NCI-H2107 (cell line): ENCODE measurements at regions not wholly inside any gene's neighbourhood (a gene's known extent, or its start where the extent isn't known, plus 50 kb on each side); places are given as distances from the start of the nearest gene placed in this dataset.
"Not testable (repeated sequence)": the region's sequence is repeated elsewhere in the genome, so short reads cannot be mapped to it uniquely, and the experiment has no call there.

ENCODE experiments used
- DNase-seq: peaks from one replicate; lab custom pipeline; 2025; lab: John Stamatoyannopoulos, UW

GRCh38 chr11:67768001-67768730 is 93.7 kb upstream of the ALDH3B2 start:
- not testable (repeated sequence) for DNase-seq

DNA sequence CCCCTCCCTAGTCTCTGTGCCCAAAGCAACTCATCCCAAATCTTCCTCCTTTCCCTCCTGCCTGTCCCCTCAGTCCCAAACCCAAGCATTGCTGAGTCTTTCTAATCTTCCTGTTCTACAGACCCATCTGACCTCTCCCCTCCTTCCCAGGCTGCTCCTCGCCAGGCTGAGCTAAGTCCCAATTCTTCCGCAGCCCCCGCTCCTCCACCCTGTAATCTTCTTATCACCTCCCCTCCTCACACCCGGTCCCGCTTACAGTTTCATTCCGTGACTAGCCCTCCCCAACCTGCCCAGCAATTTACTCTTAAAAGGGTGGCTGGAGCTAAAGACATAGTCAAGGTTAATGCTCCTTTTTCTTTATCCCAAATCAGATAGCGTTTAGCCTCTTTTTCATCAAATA is 86.8 kb upstream of the ALDH3B2 start:
- not testable (repeated sequence) for DNase-seq

DNA sequence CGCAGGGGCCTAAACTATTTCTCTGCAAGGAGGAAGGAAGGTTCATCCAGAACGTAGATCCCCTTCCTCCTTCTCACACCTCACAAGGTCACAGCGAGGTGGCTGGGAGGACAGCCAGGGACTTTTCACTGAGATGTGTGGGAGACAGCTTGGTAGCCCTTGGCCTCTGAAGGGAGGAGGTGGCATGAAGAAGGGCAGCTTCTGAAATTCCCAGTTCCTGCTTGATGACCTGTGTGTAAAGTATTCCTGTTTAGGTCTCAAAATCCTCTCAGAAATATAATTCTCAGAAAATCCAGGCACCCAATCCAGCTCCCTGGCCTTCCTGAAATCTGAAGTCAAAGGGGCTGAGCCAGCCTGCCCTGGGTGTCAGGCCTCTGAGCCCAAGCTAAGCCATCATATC is 84.9 kb upstream of the ALDH3B2 start:
- DNase-seq, result not testable (repeated sequence)

GRCh38 chr11:67758467-67758866 is 84.0 kb upstream of the ALDH3B2 start:
- DNase-seq, result not testable (repeated sequence)

DNA sequence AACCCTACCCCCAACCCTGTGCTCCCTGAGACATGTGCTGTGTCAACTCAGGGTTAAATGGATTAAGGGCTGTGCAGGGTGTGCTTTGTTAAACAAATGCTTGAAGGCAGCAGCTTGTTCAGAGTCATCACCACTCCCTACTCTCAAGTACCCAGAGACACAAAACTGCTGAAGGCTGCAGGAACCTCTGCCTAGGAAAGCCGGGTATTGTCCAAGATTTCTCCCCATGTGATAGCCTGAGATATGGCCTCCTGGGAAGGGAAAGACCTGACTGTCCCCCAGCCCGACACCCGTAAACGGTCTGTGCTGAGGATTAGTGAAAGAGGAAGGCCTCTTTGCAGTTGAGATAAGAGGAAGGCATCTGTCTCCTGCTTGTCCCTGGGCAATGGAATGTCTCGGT is 83.6 kb upstream of the ALDH3B2 start:
- DNase-seq, result not testable (repeated sequence)

DNA sequence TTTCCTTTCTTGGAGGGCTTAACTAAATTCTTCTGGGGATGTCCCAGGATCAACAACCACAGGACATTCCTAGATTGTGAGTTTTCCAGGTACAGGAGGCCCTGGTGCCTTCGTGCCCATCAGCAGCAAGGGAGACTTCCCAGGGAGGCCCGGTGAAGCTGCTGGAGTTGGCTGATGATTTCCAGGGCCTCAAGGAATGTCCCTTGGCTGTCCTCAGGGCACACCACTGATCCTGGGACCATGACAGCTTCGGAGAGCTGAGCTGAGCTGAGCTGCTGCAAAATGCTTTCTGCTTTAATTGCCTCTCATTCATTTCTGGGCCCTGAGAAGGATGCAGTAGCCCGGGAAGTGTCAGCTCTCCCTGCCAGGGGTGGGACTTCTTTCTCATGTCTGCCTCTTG is 79.4 kb upstream of the ALDH3B2 start:
- DNase-seq, result not testable (repeated sequence)

DNA sequence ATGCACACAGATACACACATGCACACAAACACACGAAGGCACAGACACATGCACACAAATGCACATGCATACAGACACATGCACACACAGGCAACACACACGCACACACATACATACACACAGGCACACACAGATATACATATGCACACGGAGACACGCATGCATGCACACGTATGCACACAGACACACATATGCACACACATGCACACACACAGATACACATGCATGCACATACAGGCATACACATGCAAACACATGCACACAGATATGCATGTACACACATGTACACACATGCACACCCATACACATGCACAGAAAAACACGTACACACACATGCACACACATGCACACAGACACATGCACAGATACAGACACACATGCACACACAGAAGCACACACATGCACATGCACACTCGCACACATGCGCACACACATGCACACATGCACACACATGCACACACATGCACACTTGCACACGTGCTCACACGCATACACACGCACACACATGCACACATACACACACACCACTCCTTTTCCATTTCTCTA is 70.8 kb upstream of the ALDH3B2 start:
- DNase-seq, result no peak

- not testable (repeated sequence) for DNase-seq
Measured at GRCh38 chr11:67744231-67744630, 69.8 kb upstream of the ALDH3B2 start.

DNA sequence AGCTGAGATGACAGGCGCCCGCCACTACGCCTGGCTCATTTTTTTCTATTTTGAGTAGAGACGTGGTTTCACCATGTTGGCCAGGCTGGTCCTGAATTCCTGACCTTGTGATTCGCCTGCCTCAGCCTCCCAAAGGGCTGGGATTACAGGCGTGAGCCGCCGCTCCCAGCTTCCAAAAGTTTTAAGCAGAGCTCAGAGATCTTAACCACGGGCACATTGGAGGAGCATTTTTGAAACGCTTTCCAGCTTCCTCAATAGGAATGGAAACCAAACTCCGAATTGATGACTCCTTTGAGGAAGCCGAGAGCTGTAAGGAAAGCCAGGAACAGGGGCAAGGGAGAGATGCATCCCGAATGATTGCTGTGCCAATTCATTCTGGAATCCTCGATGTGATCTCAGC is 63.8 kb upstream of the ALDH3B2 start:
- DNase-seq, result not testable (repeated sequence)

- not testable (repeated sequence) for DNase-seq
Measured at GRCh38 chr11:67737562-67738080, 63.2 kb upstream of the ALDH3B2 start.

GRCh38 chr11:67732045-67732787 is 57.8 kb upstream of the ALDH3B2 start:
- DNase-seq, result no peak

DNA sequence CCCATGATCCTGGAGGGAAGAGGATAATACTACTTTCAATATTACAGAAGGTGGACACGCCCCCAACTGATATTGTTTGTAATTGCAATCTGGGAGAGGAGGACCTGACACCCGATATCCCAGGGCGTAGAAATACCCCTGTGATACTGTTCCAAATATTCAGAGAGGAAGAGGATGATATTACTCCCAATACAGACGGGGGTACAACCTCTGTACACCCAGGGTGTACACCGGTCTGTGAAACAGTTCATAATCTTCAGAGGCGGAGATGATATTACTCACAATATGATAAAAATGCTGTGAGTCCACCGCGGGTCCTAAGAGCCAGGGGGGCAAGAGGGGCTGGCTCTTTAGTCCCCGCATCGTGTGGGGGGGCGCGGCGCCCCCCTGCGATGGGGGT is 57.2 kb upstream of the ALDH3B2 start:
- no peak for DNase-seq

GRCh38 chr11:67728163-67728571 is 53.7 kb upstream of the ALDH3B2 start:
- not testable (repeated sequence) for DNase-seq

- DNase-seq, result not testable (repeated sequence)
Measured at GRCh38 chr11:67727066-67728040, 52.9 kb upstream of the ALDH3B2 start.
